H1 (cell line): ENCODE measurements at regions not wholly inside any gene's neighbourhood (a gene's known extent, or its start where the extent isn't known, plus 50 kb on each side); places are given as distances from the start of the nearest gene placed in this dataset.

Experiments used
- CTCF ChIA-PET: fragments of 300-600 bp; sonication (Branson Sonifier 250); formaldehyde crosslinking; loops from one replicate; lab custom pipeline; 2021; ENCODE audit not compliant: partially characterized antibody; lab: Charles Lee
- POLR2A ChIA-PET: fragments of 300-600 bp; sonication (Branson Sonifier 250); formaldehyde crosslinking; loops from one replicate; lab custom pipeline; 2021; ENCODE audit warnings: inconsistent platforms; ENCODE audit not compliant: partially characterized antibody; lab: Charles Lee
- DNase-seq, 2 experiments: peaks; one replicate each; pipeline versions ENCODE4 v3.0.0 to v3.0.0-alpha.2; 2010 to 2022; ENCODE audit warnings: low spot score in 2 of 2, low read depth in 1 of 2, mixed read lengths in 1 of 2
- FAIRE-seq: peaks from 2 replicates; lab custom pipeline; 2011; peaks lifted over from hg19 to GRCh38; lab: Jason Lieb, UNC
- H2AFZ ChIP-seq: 2 replicates; pipeline ENCODE4 v1.8.1; 2012; ENCODE audit warnings: low read length, inconsistent platforms
- H2AK5ac ChIP-seq: 2 replicates; pipeline ENCODE4 v1.6.1; 2013; ENCODE audit warnings: low read depth, low read length
- H2BK120ac ChIP-seq: replicated peaks from 2 replicates; pipeline ENCODE3; 2013; ENCODE audit warnings: low read depth, low read length, inconsistent platforms
- H2BK12ac ChIP-seq: 2 replicates; pipeline ENCODE4 v1.6.1; 2013; ENCODE audit warnings: low read depth, low read length
- H2BK15ac ChIP-seq: 2 replicates; pipeline ENCODE4 v1.6.1; 2013; ENCODE audit warnings: low read length
- H2BK20ac ChIP-seq: 2 replicates; pipeline ENCODE4 v1.6.1; 2013; ENCODE audit warnings: low read length
- H2BK5ac ChIP-seq: 2 replicates; pipeline ENCODE4 v1.6.1; 2013; ENCODE audit warnings: low read depth, low read length
- H3K14ac ChIP-seq: 2 replicates; pipeline ENCODE4 v1.6.1; 2013; ENCODE audit warnings: inconsistent platforms; ENCODE audit not compliant: insufficient read length
- H3K18ac ChIP-seq: 2 replicates; pipeline ENCODE4 v1.6.1; 2013; ENCODE audit warnings: low read length; ENCODE audit errors: extremely low read depth
- H3K23ac ChIP-seq: 2 replicates; pipeline ENCODE4 v1.6.1; 2013; ENCODE audit warnings: inconsistent platforms; ENCODE audit not compliant: insufficient read length
- H3K23me2 ChIP-seq: 2 replicates; pipeline ENCODE4 v1.6.1; 2013; ENCODE audit warnings: low read depth, low read length
- H3K27ac ChIP-seq: 2 replicates; pipeline ENCODE4 v1.6.1; 2011; ENCODE audit warnings: low read depth, low read length, inconsistent platforms
- H3K27me3 ChIP-seq, 4 experiments: replicated peaks in 1 of 4; 1 replicate in 1 of 4; 2 replicates in 3 of 4; pipeline versions ENCODE4 v1.6.1 to v1.8.1; 2011 to 2013; ENCODE audit warnings: low read length in 3 of 4, mild to moderate bottlenecking in 3 of 4, inconsistent platforms in 2 of 4, mixed read lengths in 2 of 4, moderate library complexity in 1 of 4; ENCODE audit not compliant: control insufficient read depth in 3 of 4, insufficient read depth in 3 of 4; ENCODE audit errors: extremely low read depth in 1 of 4
- H3K36me3 ChIP-seq, 4 experiments: 2 replicates each; pipeline versions ENCODE4 v1.6.1 to v1.8.1; 2011 to 2013; ENCODE audit warnings: mild to moderate bottlenecking in 4 of 4, low read length in 3 of 4, moderate library complexity in 2 of 4, control low read depth in 1 of 4, inconsistent platforms in 1 of 4; ENCODE audit not compliant: insufficient read depth in 4 of 4, control insufficient read depth in 2 of 4
- H3K4ac ChIP-seq: replicated peaks from 2 replicates; pipeline ENCODE3; 2013; ENCODE audit warnings: low read length, low read depth, mixed read lengths, inconsistent platforms; ENCODE audit not compliant: insufficient read length
- H3K4me1 ChIP-seq, 4 experiments: replicated peaks in 1 of 4; 1 replicate in 1 of 4; 2 replicates in 3 of 4; pipeline versions ENCODE4 v1.6.1 to v1.8.1; 2011 to 2013; ENCODE audit warnings: low read length in 3 of 4, inconsistent platforms in 2 of 4, mixed read lengths in 1 of 4; ENCODE audit not compliant: insufficient read depth in 4 of 4, control insufficient read depth in 3 of 4
- H3K4me2 ChIP-seq, 2 experiments: 2 replicates each; pipeline versions ENCODE4 v1.6.1 to v1.8.1; 2011 to 2013; ENCODE audit warnings: low read depth in 2 of 2, low read length in 2 of 2, control low read depth in 1 of 2, inconsistent platforms in 1 of 2, mild to moderate bottlenecking in 1 of 2; ENCODE audit not compliant: insufficient read depth in 1 of 2
- H3K4me3 ChIP-seq, 4 experiments: fragments of 200-600, 300-600 bp in 1 of 4; sonication (generic), shearing (Covaris generic), sonication (Bioruptor Twin) in 1 of 4; 2 replicates each; pipeline versions ENCODE4 v1.5.1 to v1.8.1; 2011 to 2016; ENCODE audit warnings: low read length in 4 of 4, low read depth in 3 of 4, control low read depth in 2 of 4, inconsistent platforms in 2 of 4, mild to moderate bottlenecking in 2 of 4, mixed read lengths in 1 of 4, moderate library complexity in 1 of 4; ENCODE audit not compliant: insufficient read depth in 2 of 4; ENCODE audit errors: extremely low read depth in 1 of 4
- H3K56ac ChIP-seq: replicated peaks from 2 replicates; pipeline ENCODE3; 2013; ENCODE audit warnings: low read depth, mild to moderate bottlenecking, mixed read lengths, low read length, inconsistent platforms; ENCODE audit not compliant: insufficient read length
- H3K79me1 ChIP-seq: 2 replicates; pipeline ENCODE4 v1.6.1; 2013; ENCODE audit warnings: low read depth, low read length, control low read depth
- H3K79me2 ChIP-seq, 2 experiments: 2 replicates each; pipeline versions ENCODE4 v1.6.1 to v1.8.1; 2012 to 2013; ENCODE audit warnings: low read length in 2 of 2, mild to moderate bottlenecking in 2 of 2, inconsistent platforms in 1 of 2; ENCODE audit not compliant: insufficient read depth in 2 of 2, control insufficient read depth in 1 of 2
- H3K9ac ChIP-seq, 4 experiments: replicated peaks in 1 of 4; 1 replicate in 1 of 4; 2 replicates in 3 of 4; pipeline versions ENCODE4 v1.6.1 to v1.8.1; 2011 to 2013; ENCODE audit warnings: low read depth in 3 of 4, low read length in 3 of 4, control low read depth in 2 of 4, mild to moderate bottlenecking in 2 of 4, moderate library complexity in 2 of 4, inconsistent platforms in 1 of 4; ENCODE audit errors: extremely low read depth in 1 of 4
- H3K9me3 ChIP-seq, 2 experiments: 2 replicates each; pipeline versions ENCODE4 v1.6.1 to v1.8.1; 2012 to 2013; ENCODE audit warnings: mild to moderate bottlenecking in 2 of 2, moderate library complexity in 2 of 2, control low read depth in 1 of 2, inconsistent platforms in 1 of 2, low read depth in 1 of 2, low read length in 1 of 2, mixed read lengths in 1 of 2; ENCODE audit not compliant: insufficient read depth in 2 of 2
- H4K20me1 ChIP-seq, 2 experiments: replicated peaks in 1 of 2; 2 replicates each; pipeline versions ENCODE3 to v1.8.1; 2011 to 2013; ENCODE audit warnings: inconsistent platforms in 2 of 2, low read length in 2 of 2, mild to moderate bottlenecking in 1 of 2; ENCODE audit not compliant: insufficient read depth in 2 of 2, control insufficient read depth in 1 of 2
- H4K5ac ChIP-seq: 2 replicates; pipeline ENCODE4 v1.6.1; 2013; ENCODE audit warnings: low read length, low read depth, mixed read lengths, inconsistent platforms; ENCODE audit not compliant: insufficient read length
- H4K8ac ChIP-seq: 2 replicates; pipeline ENCODE4 v1.8.0; 2013; ENCODE audit warnings: mild to moderate bottlenecking, moderate library complexity, low read length, inconsistent platforms; ENCODE audit not compliant: insufficient read depth; ENCODE audit errors: extremely low read depth
- H4K91ac ChIP-seq: replicated peaks from 2 replicates; pipeline ENCODE3; 2013; ENCODE audit warnings: low read length, mixed read lengths, inconsistent platforms; ENCODE audit not compliant: insufficient read length
- CEBPB ChIP-seq: IDR thresholded peaks from 2 replicates; pipeline ENCODE4 v1.6.1; 2012; ENCODE audit warnings: low read depth, low read length
- CHD1 ChIP-seq: IDR thresholded peaks from 2 replicates; pipeline ENCODE4 v1.6.1; 2012; ENCODE audit warnings: low read depth, low read length, improper control_type of control experiment
- EP300 ChIP-seq, 2 experiments: IDR thresholded peaks; 1 replicate in 1 of 2; 2 replicates in 1 of 2; pipeline ENCODE4 v1.6.1; 2011 to 2012; ENCODE audit warnings: low read depth in 2 of 2, low read length in 2 of 2, mild to moderate bottlenecking in 2 of 2, borderline replicate concordance in 1 of 2, inconsistent platforms in 1 of 2, moderate library complexity in 1 of 2
- GABPA ChIP-seq: IDR thresholded peaks from 2 replicates; pipeline ENCODE4 v1.6.1; 2011; ENCODE audit warnings: mild to moderate bottlenecking, low read length, moderate library complexity, borderline replicate concordance; ENCODE audit not compliant: insufficient read depth
- HDAC2 ChIP-seq, 2 experiments: fragments of 300-600 bp in 1 of 2; sonication (generic) in 1 of 2; IDR thresholded peaks; 2 replicates each; pipeline ENCODE4 v1.6.1; 2011 to 2012; ENCODE audit warnings: low read depth in 2 of 2, low read length in 2 of 2, mild to moderate bottlenecking in 2 of 2, moderate library complexity in 2 of 2, borderline replicate concordance in 1 of 2, inconsistent platforms in 1 of 2
- SAP30 ChIP-seq: fragments of 300-600 bp; sonication (generic); IDR thresholded peaks from 2 replicates; pipeline ENCODE4 v1.7.1; 2012; ENCODE audit warnings: low read length, moderate library complexity, mild to moderate bottlenecking, inconsistent platforms; ENCODE audit not compliant: insufficient read depth, insufficient replicate concordance
- SP4 ChIP-seq: IDR thresholded peaks from 2 replicates; pipeline ENCODE4 v1.6.1; 2012; ENCODE audit warnings: low read length, inconsistent platforms
- WGBS, 2 experiments: shearing (Covaris generic) in 1 of 2; methylation state at CpG; one replicate each; pipeline versions ENCODE4 v1.1.6 to v1.1.7; 2013 to 2015; ENCODE audit warnings: low lambda C conversion rate in 2 of 2, mixed read lengths in 2 of 2, inconsistent platforms in 1 of 2, low coverage in 1 of 2, missing lambda C conversion rate in 1 of 2; ENCODE audit not compliant: insufficient replicate concordance in 2 of 2, insufficient coverage in 1 of 2, insufficient read length in 1 of 2; ENCODE audit errors: extremely low coverage in 1 of 2, missing lambda C conversion rate in 1 of 2; 5-methylcytosine and 5-hydroxymethylcytosine counted together
- TF ChIP-seq, protein P1 (sequence below): IDR thresholded peaks from 2 replicates; pipeline ENCODE4 v1.6.1; 2011; ENCODE audit warnings: low read depth, mild to moderate bottlenecking, low read length; ENCODE audit not compliant: insufficient read depth

DNA sequence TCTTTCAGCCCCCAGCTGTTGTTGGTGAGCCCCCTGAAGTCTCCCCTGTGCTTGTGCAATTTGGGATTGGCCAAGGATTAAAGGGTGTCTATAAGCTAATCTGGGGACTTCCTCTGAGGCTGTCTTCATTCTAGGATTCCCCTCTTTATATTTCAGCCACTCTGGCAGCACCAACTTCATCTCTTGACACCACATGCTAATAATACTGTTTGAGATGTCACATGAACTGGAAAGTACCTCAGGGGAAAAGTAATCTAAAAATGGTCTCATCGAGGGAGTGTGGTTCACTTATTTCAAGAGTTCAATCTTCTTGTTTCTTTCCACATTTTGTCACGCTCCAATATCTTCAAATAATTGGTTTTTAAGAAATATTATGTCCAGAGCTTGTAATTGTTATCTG is 279.2 kb upstream of the TMC3 start:
- no peaks in the 10 kb centered on the region for H3K23me2 ChIP-seq
- H2BK20ac ChIP-seq, result no peak overlapping the region
- CTCF ChIA-PET, result interaction anchor here (1.2 to 1.6 kb wide), 2 partner anchors 38 to 156 kb away, joined by 3 to 6 read pairs; no protein-coding TSS in a partner anchor
- H3K36me3 ChIP-seq, result no peaks in the 10 kb centered on the region
- POLR2A ChIA-PET, result no interaction called here
- 79% methylated on average over 2 of the region's 2 CpGs; no CpG with 5 or more reads in 1 of the 2 experiments for WGBS, 2 experiments
- no peaks in the 10 kb centered on the region for H4K20me1 ChIP-seq
- H3K27me3 ChIP-seq, result no peaks in the 10 kb centered on the region
- H2BK12ac ChIP-seq, result no peak overlapping the region
- no peak overlapping the region for H2BK15ac ChIP-seq
- H4K91ac ChIP-seq, result no peak overlapping the region
- H3K18ac ChIP-seq, result no peak overlapping the region
- H3K79me1 ChIP-seq, result no peaks in the 10 kb centered on the region
- no peak overlapping the region for H3K4me3 ChIP-seq
- no peak overlapping the region for H4K5ac ChIP-seq
- TF ChIP-seq CHD1 (no peak), CEBPB (no peak), SAP30 (no peak), GABPA (no peak), EP300 (IDR thresholded peaks at IDR 0.05; ENCODE audit: borderline replicate concordance in 1 of 2, low read depth in 2 of 2, low read length in 2 of 2) (no peak), HDAC2 (IDR thresholded peaks at IDR 0.05; ENCODE audit: borderline replicate concordance in 1 of 2, low read depth in 2 of 2, low read length in 2 of 2) (no peak), SP4 (no peak)
- TF ChIP-seq, protein P1, sequence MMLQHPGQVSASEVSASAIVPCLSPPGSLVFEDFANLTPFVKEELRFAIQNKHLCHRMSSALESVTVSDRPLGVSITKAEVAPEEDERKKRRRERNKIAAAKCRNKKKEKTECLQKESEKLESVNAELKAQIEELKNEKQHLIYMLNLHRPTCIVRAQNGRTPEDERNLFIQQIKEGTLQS, result no peak
- H2BK5ac ChIP-seq, result no peak overlapping the region
- DNase-seq, result no peak
- H2AFZ ChIP-seq, result no peak overlapping the region
- no peak overlapping the region for H3K27ac ChIP-seq
- H3K23ac ChIP-seq, result no peak overlapping the region
- no peak for FAIRE-seq
- no peaks in the 10 kb centered on the region for H3K4me1 ChIP-seq
- H2BK120ac ChIP-seq, result no peak overlapping the region
- H4K8ac ChIP-seq, result no peak overlapping the region
- no peak overlapping the region for H3K4ac ChIP-seq
- H3K4me2 ChIP-seq, result no peak overlapping the region
- H2AK5ac ChIP-seq, result no peak overlapping the region
- H3K14ac ChIP-seq, result no peak overlapping the region
- no peaks in the 10 kb centered on the region for H3K79me2 ChIP-seq
- no peak overlapping the region for H3K56ac ChIP-seq
- H3K9ac ChIP-seq, result no peak overlapping the region
- peaks cover 2 to 5% of the 10 kb centered on the region in 2 experiments; a peak in 3 of 4 replicates for H3K9me3 ChIP-seq
